Upper lobe of right lung (tissue), 1 donor: ENCODE measurements at regions not wholly inside any gene's neighbourhood (a gene's known extent, or its start where the extent isn't known, plus 50 kb on each side); places are given as distances from the start of the nearest gene placed in this dataset.
"Not testable (repeated sequence)": the region's sequence is repeated elsewhere in the genome, so short reads cannot be mapped to it uniquely, and the experiment has no call there.

Experiments used
- ATAC-seq: fragments of 200-7000 bp; cut with Tn5 transposase; one replicate; pipeline ENCODE4 v1.9.1; 2020; ENCODE audit warnings: mild to moderate bottlenecking, moderate library complexity
- DNase-seq: peaks from one replicate; pipeline ENCODE4 v3.0.0-alpha.2; 2020
- H3K27ac ChIP-seq: fragments of 200-600 bp; one replicate; pipeline ENCODE4 v1.8.0; 2022
- H3K27me3 ChIP-seq: fragments of 200-600 bp; one replicate; pipeline ENCODE4 v1.8.0; 2022; ENCODE audit warnings: mild to moderate bottlenecking
- H3K36me3 ChIP-seq: fragments of 200-600 bp; one replicate; pipeline ENCODE4 v1.8.0; 2022
- H3K4me1 ChIP-seq: fragments of 200-600 bp; one replicate; pipeline ENCODE4 v1.8.0; 2022
- H3K4me3 ChIP-seq: fragments of 200-600 bp; one replicate; pipeline ENCODE4 v1.8.0; 2022; ENCODE audit warnings: mild to moderate bottlenecking
- H3K9me3 ChIP-seq: fragments of 200-600 bp; one replicate; pipeline ENCODE4 v1.8.0; 2022
- CTCF ChIP-seq: fragments of 200-600 bp; IDR thresholded peaks from one replicate; pipeline ENCODE4 v1.8.0; 2022; ENCODE audit warnings: antibody characterized with exemption
- intact Hi-C: fragments of 100-400 bp; cut with DNase I; formaldehyde crosslinking; loops from one replicate; pipeline ENCODE4 v1.11.0; 2022
- donor health status: DM: no; HTN: yes; CAD: no; lungs with severe emphysema.

GRCh38 chr20:55650657-55651360 is 354.5 kb downstream of the CBLN4 start:
- Histone ChIP-seq H3K27me3 (no peaks in the 10 kb centered on the region), H3K9me3 (no peaks in the 10 kb centered on the region), H3K27ac (no peak overlapping the region), H3K36me3 (no peaks in the 10 kb centered on the region), H3K4me3 (no peak overlapping the region), H3K4me1 (no peaks in the 10 kb centered on the region)
- DNase-seq (no peak), ATAC-seq (no peak)
- TF ChIP-seq CTCF: no peak
- intact Hi-C loops: no loop called here

GRCh38 chr20:55649254-55649653 is 356.1 kb downstream of the CBLN4 start:
- H3K27me3 ChIP-seq: no peaks in the 10 kb centered on the region
- H3K4me3 ChIP-seq: no peak overlapping the region
- H3K36me3 ChIP-seq: no peaks in the 10 kb centered on the region
- DNase-seq (no peak), ATAC-seq (no peak)
- no peaks in the 10 kb centered on the region for H3K4me1 ChIP-seq
- TF ChIP-seq CTCF: no peak
- no peaks in the 10 kb centered on the region for H3K9me3 ChIP-seq
- intact Hi-C loops: no loop called here
- H3K27ac ChIP-seq: no peak overlapping the region

GRCh38 chr20:55646851-55647250 is 358.5 kb downstream of the CBLN4 start:
- Histone ChIP-seq H3K27ac (no peak overlapping the region), H3K4me3 (no peak overlapping the region), H3K36me3 (no peaks in the 10 kb centered on the region), H3K4me1 (no peaks in the 10 kb centered on the region), H3K27me3 (no peaks in the 10 kb centered on the region), H3K9me3 (no peaks in the 10 kb centered on the region)
- TF ChIP-seq CTCF: no peak
- ATAC-seq: no peak
- intact Hi-C loops: no loop called here
- no peak for DNase-seq

GRCh38 chr20:55641497-55641896 is 363.8 kb downstream of the CBLN4 start:
- intact Hi-C loops: no loop called here
- no peak overlapping the region for H3K27ac ChIP-seq
- no peak overlapping the region for H3K4me3 ChIP-seq
- H3K27me3 ChIP-seq: peaks cover 7% of the 10 kb centered on the region
- H3K36me3 ChIP-seq: no peaks in the 10 kb centered on the region
- DNase-seq: no peak
- no peak for ATAC-seq
- no peak for TF ChIP-seq CTCF
- H3K4me1 ChIP-seq: no peaks in the 10 kb centered on the region
- H3K9me3 ChIP-seq: no peaks in the 10 kb centered on the region

GRCh38 chr20:55635870-55636269 is 369.4 kb downstream of the CBLN4 start:
- H3K4me3 ChIP-seq: no peak overlapping the region
- H3K27me3 ChIP-seq: peaks cover 7% of the 10 kb centered on the region
- intact Hi-C loops: no loop called here
- no peak for ATAC-seq
- no peaks in the 10 kb centered on the region for H3K36me3 ChIP-seq
- H3K27ac ChIP-seq: no peak overlapping the region
- no peaks in the 10 kb centered on the region for H3K4me1 ChIP-seq
- TF ChIP-seq CTCF: no peak
- H3K9me3 ChIP-seq: no peaks in the 10 kb centered on the region
- DNase-seq: no peak

GRCh38 chr20:55632592-55632991 is 372.7 kb downstream of the CBLN4 start:
- no peak overlapping the region for H3K4me3 ChIP-seq
- no peak for TF ChIP-seq CTCF
- intact Hi-C loops: no loop called here
- peaks cover 6% of the 10 kb centered on the region for H3K27me3 ChIP-seq
- H3K36me3 ChIP-seq: no peaks in the 10 kb centered on the region
- no peak for DNase-seq
- H3K27ac ChIP-seq: no peak overlapping the region
- no peaks in the 10 kb centered on the region for H3K9me3 ChIP-seq
- no peaks in the 10 kb centered on the region for H3K4me1 ChIP-seq
- ATAC-seq: no peak

- intact Hi-C loops, DNase-seq, ATAC-seq: not testable (repeated sequence)
Measured at GRCh38 chr20:55629143-55629542, 376.2 kb downstream of the CBLN4 start.

More at GRCh38 chr20:55629143-55629542, 376.2 kb downstream of the CBLN4 start:
- not testable (repeated sequence) for H3K36me3 ChIP-seq, H3K4me3 ChIP-seq, H3K9me3 ChIP-seq, H3K4me1 ChIP-seq, H3K27ac ChIP-seq, H3K27me3 ChIP-seq
